ENCODE measurements at regions not wholly inside any gene's neighbourhood (a gene's known extent, or its start where the extent isn't known, plus 50 kb on each side); places are given as distances from the start of the nearest gene placed in this dataset.

GRCh38 chr12:43282106-43282505, 269.9 kb downstream of the ADAMTS20 start:
- no peaks in the 10 kb centered on the region for H3K9me3 ChIP-seq
- no peaks in the 10 kb centered on the region for H3K27me3 ChIP-seq (ENCODE audit: insufficient read depth in 3 of 3, low read length in 2 of 3)
- H3K27ac ChIP-seq = no peak overlapping the region
- ATAC-seq (no peak), DNase-seq (no peak)
- no peak overlapping the region for H3K4me3 ChIP-seq
- intact Hi-C loops (cut with DNase I) = loop anchor here in 1 of 2 donors (5.0 kb wide), 1 partner anchor 800 kb away; no protein-coding TSS in a partner anchor
- H3K36me3 ChIP-seq (ENCODE audit: insufficient read depth in 1 of 2, low read depth in 1 of 2) = no peaks in the 10 kb centered on the region
- no peaks in the 10 kb centered on the region for H3K4me1 ChIP-seq
- TF ChIP-seq, protein P1, sequence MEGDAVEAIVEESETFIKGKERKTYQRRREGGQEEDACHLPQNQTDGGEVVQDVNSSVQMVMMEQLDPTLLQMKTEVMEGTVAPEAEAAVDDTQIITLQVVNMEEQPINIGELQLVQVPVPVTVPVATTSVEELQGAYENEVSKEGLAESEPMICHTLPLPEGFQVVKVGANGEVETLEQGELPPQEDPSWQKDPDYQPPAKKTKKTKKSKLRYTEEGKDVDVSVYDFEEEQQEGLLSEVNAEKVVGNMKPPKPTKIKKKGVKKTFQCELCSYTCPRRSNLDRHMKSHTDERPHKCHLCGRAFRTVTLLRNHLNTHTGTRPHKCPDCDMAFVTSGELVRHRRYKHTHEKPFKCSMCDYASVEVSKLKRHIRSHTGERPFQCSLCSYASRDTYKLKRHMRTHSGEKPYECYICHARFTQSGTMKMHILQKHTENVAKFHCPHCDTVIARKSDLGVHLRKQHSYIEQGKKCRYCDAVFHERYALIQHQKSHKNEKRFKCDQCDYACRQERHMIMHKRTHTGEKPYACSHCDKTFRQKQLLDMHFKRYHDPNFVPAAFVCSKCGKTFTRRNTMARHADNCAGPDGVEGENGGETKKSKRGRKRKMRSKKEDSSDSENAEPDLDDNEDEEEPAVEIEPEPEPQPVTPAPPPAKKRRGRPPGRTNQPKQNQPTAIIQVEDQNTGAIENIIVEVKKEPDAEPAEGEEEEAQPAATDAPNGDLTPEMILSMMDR (IDR thresholded peaks at IDR 0.05) = peak; percentile 40

DNA sequence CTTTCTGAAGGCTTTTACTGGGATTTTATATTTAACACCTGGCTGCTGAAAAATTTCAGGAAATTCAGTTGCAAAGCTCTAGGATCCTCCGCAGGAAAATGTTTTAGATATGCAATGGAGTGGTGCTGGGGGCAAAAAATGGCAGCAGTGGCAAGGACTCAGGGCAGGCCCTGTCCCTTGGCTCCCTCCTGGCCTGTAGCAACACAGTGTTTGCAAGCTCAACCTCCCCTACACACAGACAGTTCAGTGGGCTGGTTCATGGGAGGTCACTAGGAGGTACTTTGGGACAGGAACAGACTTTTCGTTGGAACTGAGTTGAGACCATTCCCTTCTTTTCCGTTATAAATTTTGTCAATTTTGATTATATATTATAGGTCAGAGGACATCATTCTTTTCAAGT, 270.4 kb downstream of the ADAMTS20 start:
- ATAC-seq (no peak), DNase-seq (no peak)
- Histone ChIP-seq H3K27ac (no peak overlapping the region), H3K27me3 (ENCODE audit: insufficient read depth in 3 of 3, low read length in 2 of 3) (no peaks in the 10 kb centered on the region), H3K4me3 (no peak overlapping the region), H3K9me3 (no peaks in the 10 kb centered on the region), H3K4me1 (no peaks in the 10 kb centered on the region), H3K36me3 (ENCODE audit: insufficient read depth in 1 of 2, low read depth in 1 of 2) (no peaks in the 10 kb centered on the region)
- TF ChIP-seq, protein P1 (IDR thresholded peaks at IDR 0.05) = no peak
- WGBS, 3 donors = 64 to 73% (median 71%) methylated on average over 3 of the region's 3 CpGs
- intact Hi-C loops (cut with DNase I) = loop anchor here in 1 of 2 donors (5.0 kb wide), 1 partner anchor 799 kb away; no protein-coding TSS in a partner anchor

DNA sequence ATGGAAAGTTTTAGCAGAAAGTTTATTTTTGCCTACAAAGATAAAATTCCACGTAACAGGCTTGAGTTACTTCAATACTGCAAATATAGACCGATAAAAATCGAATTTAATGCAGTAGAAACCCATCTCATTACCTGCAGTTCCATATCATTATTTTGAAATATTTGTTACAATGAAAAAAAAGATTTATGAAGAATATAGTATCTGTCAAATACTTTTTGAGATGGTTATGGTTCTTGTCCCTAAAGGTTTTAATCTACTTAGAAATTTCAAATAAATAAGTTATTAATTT, 273.5 kb downstream of the ADAMTS20 start:
- H3K4me1 ChIP-seq = no peaks in the 10 kb centered on the region
- 88 to 92% (median 90%) methylated on average over 3 of the region's 3 CpGs for WGBS, 3 donors
- H3K9me3 ChIP-seq = no peaks in the 10 kb centered on the region
- ATAC-seq (no peak), DNase-seq (no peak)
- intact Hi-C loops (cut with DNase I) = no loop called here
- H3K27me3 ChIP-seq (ENCODE audit: insufficient read depth in 3 of 3, low read length in 2 of 3) = no peaks in the 10 kb centered on the region
- no peak overlapping the region for H3K27ac ChIP-seq
- no peak overlapping the region for H3K4me3 ChIP-seq
- TF ChIP-seq, protein P1 (IDR thresholded peaks at IDR 0.05) = no peak
- no peaks in the 10 kb centered on the region for H3K36me3 ChIP-seq (ENCODE audit: insufficient read depth in 1 of 2, low read depth in 1 of 2)

GRCh38 chr12:43277651-43278540, 274.1 kb downstream of the ADAMTS20 start:
- no peak overlapping the region for H3K4me3 ChIP-seq
- H3K27me3 ChIP-seq (ENCODE audit: insufficient read depth in 3 of 3, low read length in 2 of 3) = no peaks in the 10 kb centered on the region
- H3K27ac ChIP-seq = no peak overlapping the region
- H3K4me1 ChIP-seq = no peaks in the 10 kb centered on the region
- intact Hi-C loops (cut with DNase I) = no loop called here
- TF ChIP-seq, protein P1 (IDR thresholded peaks at IDR 0.05) = no peak
- 86 to 88% (median 86%) methylated on average over 7 of the region's 7 CpGs for WGBS, 3 donors
- no peaks in the 10 kb centered on the region for H3K36me3 ChIP-seq (ENCODE audit: insufficient read depth in 1 of 2, low read depth in 1 of 2)
- H3K9me3 ChIP-seq = no peaks in the 10 kb centered on the region
- ATAC-seq (no peak), DNase-seq (no peak)

GRCh38 chr12:43273467-43273866, 278.5 kb downstream of the ADAMTS20 start:
- Histone ChIP-seq H3K36me3 (ENCODE audit: insufficient read depth in 1 of 2, low read depth in 1 of 2) (no peaks in the 10 kb centered on the region), H3K4me1 (no peaks in the 10 kb centered on the region), H3K27ac (no peak overlapping the region), H3K27me3 (ENCODE audit: insufficient read depth in 3 of 3, low read length in 2 of 3) (no peaks in the 10 kb centered on the region), H3K9me3 (no peaks in the 10 kb centered on the region), H3K4me3 (no peak overlapping the region)
- DNase-seq = no peak
- WGBS, 3 donors = 68 to 72% (median 70%) methylated on average over 2 of the region's 2 CpGs
- intact Hi-C loops (cut with DNase I) = no loop called here
- no peak for ATAC-seq
- TF ChIP-seq, protein P1 (IDR thresholded peaks at IDR 0.05) = no peak
